ENCODE measurements at regions not wholly inside any gene's neighbourhood (a gene's known extent, or its start where the extent isn't known, plus 50 kb on each side); places are given as distances from the start of the nearest gene placed in this dataset.

DNA sequence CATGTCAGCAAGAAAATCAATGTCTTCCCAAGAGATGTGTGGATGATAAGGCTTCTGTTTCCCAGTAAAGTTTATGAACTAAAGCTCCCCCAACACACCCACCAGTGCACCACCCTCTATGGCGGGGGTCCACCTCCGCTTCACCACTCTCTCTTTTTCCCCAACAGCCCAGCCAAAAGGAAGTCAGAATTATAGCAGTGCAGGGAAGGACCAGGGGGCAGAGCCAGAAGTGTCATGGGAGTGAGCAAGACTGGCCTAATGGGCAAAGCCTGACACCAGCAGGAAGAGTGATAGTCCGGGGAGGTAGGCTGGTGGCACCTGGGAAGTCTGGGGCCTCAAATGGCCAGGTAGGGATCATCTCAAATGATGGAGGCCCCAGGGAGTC lies 167.7 kb downstream of the ZFP36L2 start:
- WGBS = 88% methylated on average over 3 of the region's 3 CpGs
- H3K27ac ChIP-seq (ENCODE audit: low read depth in 1 of 2, low read length in 1 of 2) = peak overlapping the region in 1 of 2 donors; percentile 67

DNA sequence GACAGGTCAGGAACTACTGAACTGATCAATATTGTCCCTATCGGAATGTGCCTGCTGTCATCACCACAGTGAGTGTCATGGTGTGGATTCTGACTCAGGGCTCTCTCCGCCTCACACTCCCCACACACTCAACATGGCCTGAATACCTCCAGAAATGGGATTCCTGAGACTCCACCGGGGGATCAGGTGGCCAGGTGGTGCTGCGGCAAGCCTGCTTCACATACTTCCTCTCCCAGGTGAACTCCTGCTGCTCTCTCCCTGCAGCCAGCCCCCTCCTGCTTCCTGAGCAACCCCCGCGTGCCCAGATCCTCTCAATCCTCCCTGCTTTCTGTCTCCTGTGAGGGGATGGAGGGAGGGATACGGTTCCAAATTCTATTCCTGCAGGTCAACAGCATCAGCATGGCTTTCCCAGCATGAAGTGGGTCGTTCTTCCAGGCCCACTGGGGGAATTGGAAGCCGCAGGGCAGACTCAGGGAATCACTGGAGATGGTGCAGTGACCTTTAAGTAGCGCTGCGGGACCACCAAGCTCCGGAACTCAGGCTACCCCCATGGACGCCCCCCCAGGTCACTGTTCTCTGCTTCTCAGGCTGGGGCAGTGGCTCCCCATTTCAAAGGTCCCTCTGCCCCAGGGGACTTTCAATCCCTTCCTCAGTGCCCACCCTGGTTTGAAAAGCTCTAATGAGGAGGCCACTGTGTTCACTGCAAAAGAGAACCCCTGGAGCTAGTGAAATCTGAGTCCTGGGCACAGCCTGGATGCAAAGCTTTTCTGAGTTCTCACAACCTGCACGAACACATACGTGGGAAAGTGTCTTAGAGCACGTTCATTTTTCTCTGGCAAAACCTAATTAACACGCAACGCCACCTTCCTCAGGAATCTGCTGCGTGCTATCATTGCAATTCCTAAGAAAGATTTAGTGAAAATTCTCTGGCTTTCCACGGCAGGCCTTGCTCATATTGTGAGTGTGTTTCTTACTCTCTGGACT lies 168.4 kb downstream of the ZFP36L2 start:
- peak overlapping the region in 1 of 2 donors; percentile 4 for H3K27ac ChIP-seq (ENCODE audit: low read depth in 1 of 2, low read length in 1 of 2)
- WGBS = 80% methylated on average over 20 of the region's 20 CpGs
- DNase-seq (ENCODE audit: low read depth in 6 of 9, low spot score in 9 of 9) = no peak

More for the DNA sequence above, 167.7 kb downstream of the ZFP36L2 start:
- H3K4me3 ChIP-seq (ENCODE audit: low read length in 2 of 2) = no peak overlapping the region
- peaks cover 0 to 8% of the 10 kb centered on the region in 2 donors for H3K9me3 ChIP-seq (ENCODE audit: control insufficient read depth in 2 of 2, insufficient read depth in 1 of 2, low read length in 1 of 2)
- no peaks in the 10 kb centered on the region for H3K36me3 ChIP-seq (ENCODE audit: control insufficient read depth in 2 of 2, insufficient read depth in 2 of 2, low read length in 1 of 2)
- H3K27me3 ChIP-seq (ENCODE audit: control insufficient read depth in 2 of 2, insufficient read depth in 1 of 2, low read length in 1 of 2) = no peaks in the 10 kb centered on the region
- no peak for DNase-seq (ENCODE audit: low read depth in 6 of 9, low spot score in 9 of 9)
- peaks cover 37 to 71% of the 10 kb centered on the region in 2 donors for H3K4me1 ChIP-seq (ENCODE audit: control insufficient read depth in 2 of 2, insufficient read depth in 2 of 2, low read length in 2 of 2)

DNA sequence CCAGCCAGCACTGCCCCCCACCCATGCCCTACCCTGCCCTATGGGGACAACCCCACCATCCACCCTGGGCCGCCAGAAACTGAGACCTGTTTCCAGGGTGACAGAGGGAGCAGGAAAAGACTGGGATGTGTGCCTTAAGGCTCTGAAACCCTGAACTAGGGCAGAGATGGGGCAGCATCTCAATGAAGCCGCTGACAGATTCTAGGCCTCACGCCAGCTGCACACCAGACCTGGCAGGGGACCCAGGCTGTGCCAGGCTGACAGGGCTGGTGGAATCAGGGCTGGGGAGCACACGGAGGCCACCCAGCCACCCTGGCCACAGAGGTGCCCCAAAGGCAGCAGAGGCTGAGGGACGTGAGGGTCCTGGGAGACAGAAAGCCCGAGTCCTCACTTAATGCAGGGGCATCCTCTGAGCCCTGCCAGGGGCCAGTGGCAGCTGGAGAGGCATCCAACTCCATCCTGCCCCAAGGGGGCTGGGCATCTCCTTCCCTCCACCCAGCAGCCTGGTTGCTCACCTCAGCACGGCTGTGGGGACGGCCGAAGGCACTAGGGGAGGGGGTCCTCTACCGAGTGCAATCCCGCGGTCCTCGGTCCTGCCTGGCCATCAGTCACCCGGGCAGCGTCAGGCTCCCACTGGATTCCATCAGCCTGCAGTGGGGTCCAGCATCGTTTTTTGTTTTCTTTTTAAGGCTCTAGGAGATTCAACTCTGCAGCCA lies 169.2 kb downstream of the ZFP36L2 start:
- no peak for DNase-seq (ENCODE audit: low read depth in 6 of 9, low spot score in 9 of 9)
- 76% methylated on average over 16 of the region's 16 CpGs for WGBS
- no peak overlapping the region for H3K4me3 ChIP-seq (ENCODE audit: low read length in 2 of 2)
- peaks cover 42 to 75% of the 10 kb centered on the region in 2 donors for H3K4me1 ChIP-seq (ENCODE audit: control insufficient read depth in 2 of 2, insufficient read depth in 2 of 2, low read length in 2 of 2)
- H3K9me3 ChIP-seq (ENCODE audit: control insufficient read depth in 2 of 2, insufficient read depth in 1 of 2, low read length in 1 of 2) = peaks cover 0 to 8% of the 10 kb centered on the region in 2 donors
- no peaks in the 10 kb centered on the region for H3K36me3 ChIP-seq (ENCODE audit: control insufficient read depth in 2 of 2, insufficient read depth in 2 of 2, low read length in 1 of 2)
- H3K27me3 ChIP-seq (ENCODE audit: control insufficient read depth in 2 of 2, insufficient read depth in 1 of 2, low read length in 1 of 2) = no peaks in the 10 kb centered on the region
- H3K27ac ChIP-seq (ENCODE audit: low read depth in 1 of 2, low read length in 1 of 2) = no peak overlapping the region

More for the DNA sequence above, 168.4 kb downstream of the ZFP36L2 start:
- Histone ChIP-seq H3K4me1 (ENCODE audit: control insufficient read depth in 2 of 2, insufficient read depth in 2 of 2, low read length in 2 of 2) (peaks cover 37 to 72% of the 10 kb centered on the region in 2 donors), H3K27me3 (ENCODE audit: control insufficient read depth in 2 of 2, insufficient read depth in 1 of 2, low read length in 1 of 2) (no peaks in the 10 kb centered on the region), H3K9me3 (ENCODE audit: control insufficient read depth in 2 of 2, insufficient read depth in 1 of 2, low read length in 1 of 2) (peaks cover 0 to 8% of the 10 kb centered on the region in 2 donors), H3K36me3 (ENCODE audit: control insufficient read depth in 2 of 2, insufficient read depth in 2 of 2, low read length in 1 of 2) (no peaks in the 10 kb centered on the region), H3K4me3 (ENCODE audit: low read length in 2 of 2) (no peak overlapping the region)

DNA sequence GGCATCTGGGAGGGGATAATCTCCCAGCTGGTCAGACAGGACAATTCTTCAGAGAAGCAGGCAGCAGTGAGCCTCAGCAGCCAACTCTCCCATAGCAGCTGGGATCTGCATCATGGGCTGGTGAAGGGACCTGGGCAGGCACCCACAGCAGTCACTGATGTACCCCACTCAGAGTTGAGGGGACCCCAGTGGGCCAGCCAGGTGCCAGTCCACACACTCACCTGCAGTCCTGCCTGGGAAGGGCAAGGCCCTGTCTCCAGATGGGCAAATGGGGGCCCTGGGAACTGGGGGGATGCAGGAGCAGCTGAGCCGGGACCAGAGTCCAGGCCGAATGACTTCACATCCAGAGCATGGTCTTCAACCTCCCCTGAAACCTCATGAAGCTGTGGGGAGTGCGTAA lies 170.4 kb downstream of the ZFP36L2 start:
- WGBS = 66% methylated on average over 3 of the region's 3 CpGs
- peaks cover 54 to 87% of the 10 kb centered on the region in 2 donors for H3K4me1 ChIP-seq (ENCODE audit: control insufficient read depth in 2 of 2, insufficient read depth in 2 of 2, low read length in 2 of 2)
- H3K36me3 ChIP-seq (ENCODE audit: control insufficient read depth in 2 of 2, insufficient read depth in 2 of 2, low read length in 1 of 2) = no peaks in the 10 kb centered on the region
- no peak overlapping the region for H3K27ac ChIP-seq (ENCODE audit: low read depth in 1 of 2, low read length in 1 of 2)
- no peak for DNase-seq (ENCODE audit: low read depth in 6 of 9, low spot score in 9 of 9)
- peaks cover 0 to 3% of the 10 kb centered on the region in 2 donors for H3K9me3 ChIP-seq (ENCODE audit: control insufficient read depth in 2 of 2, insufficient read depth in 1 of 2, low read length in 1 of 2)
- H3K4me3 ChIP-seq (ENCODE audit: low read length in 2 of 2) = no peak overlapping the region
- no peaks in the 10 kb centered on the region for H3K27me3 ChIP-seq (ENCODE audit: control insufficient read depth in 2 of 2, insufficient read depth in 1 of 2, low read length in 1 of 2)

DNA sequence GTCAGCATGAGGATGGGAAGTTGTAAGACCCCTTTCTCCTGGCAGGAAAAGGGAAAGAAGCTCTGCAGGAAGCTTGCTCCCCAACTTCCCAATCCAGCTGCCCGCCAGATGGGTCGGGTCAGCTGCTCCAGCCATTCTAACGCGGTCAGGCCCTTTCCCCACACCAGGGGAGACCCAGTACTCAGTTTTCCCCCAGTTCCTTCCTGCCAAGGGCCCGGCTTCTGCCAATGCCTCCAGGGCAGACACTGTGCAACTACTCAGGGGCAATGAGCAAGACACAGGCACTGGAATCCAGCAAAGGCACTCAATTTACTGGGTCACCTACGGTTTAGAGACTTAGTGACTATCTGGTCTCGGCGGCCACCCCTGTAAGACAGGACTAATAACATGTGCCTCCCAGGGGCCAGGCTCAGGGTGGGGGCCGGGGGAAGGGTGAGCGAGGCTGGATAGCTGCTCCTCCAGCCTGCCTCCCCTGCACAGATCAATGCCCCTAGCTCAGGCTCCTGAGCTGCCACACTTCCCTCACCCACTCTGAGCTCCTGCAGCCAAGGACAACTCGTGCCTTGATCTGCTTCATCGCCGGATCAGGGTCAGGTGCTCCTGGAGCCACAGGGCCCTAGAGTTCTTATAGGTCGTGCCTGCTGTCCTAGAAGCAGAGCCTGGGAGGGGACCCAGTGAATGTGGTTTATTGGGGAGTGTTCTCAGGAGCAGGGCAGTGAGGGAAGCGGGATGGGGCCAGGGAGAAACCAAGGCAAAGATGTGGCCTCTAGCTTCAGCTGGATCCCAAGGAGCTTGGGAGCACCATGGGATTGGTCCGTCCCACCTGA lies 171.1 kb downstream of the ZFP36L2 start:
- Histone ChIP-seq H3K4me3 (ENCODE audit: low read length in 2 of 2) (no peak overlapping the region), H3K36me3 (ENCODE audit: control insufficient read depth in 2 of 2, insufficient read depth in 2 of 2, low read length in 1 of 2) (no peaks in the 10 kb centered on the region), H3K9me3 (ENCODE audit: control insufficient read depth in 2 of 2, insufficient read depth in 1 of 2, low read length in 1 of 2) (no peaks in the 10 kb centered on the region), H3K27ac (ENCODE audit: low read depth in 1 of 2, low read length in 1 of 2) (no peak overlapping the region), H3K4me1 (ENCODE audit: control insufficient read depth in 2 of 2, insufficient read depth in 2 of 2, low read length in 2 of 2) (peaks cover 59 to 89% of the 10 kb centered on the region in 2 donors), H3K27me3 (ENCODE audit: control insufficient read depth in 2 of 2, insufficient read depth in 1 of 2, low read length in 1 of 2) (no peaks in the 10 kb centered on the region)
- 90% methylated on average over 16 of the region's 16 CpGs for WGBS
- no peak for DNase-seq (ENCODE audit: low read depth in 6 of 9, low spot score in 9 of 9)

DNA sequence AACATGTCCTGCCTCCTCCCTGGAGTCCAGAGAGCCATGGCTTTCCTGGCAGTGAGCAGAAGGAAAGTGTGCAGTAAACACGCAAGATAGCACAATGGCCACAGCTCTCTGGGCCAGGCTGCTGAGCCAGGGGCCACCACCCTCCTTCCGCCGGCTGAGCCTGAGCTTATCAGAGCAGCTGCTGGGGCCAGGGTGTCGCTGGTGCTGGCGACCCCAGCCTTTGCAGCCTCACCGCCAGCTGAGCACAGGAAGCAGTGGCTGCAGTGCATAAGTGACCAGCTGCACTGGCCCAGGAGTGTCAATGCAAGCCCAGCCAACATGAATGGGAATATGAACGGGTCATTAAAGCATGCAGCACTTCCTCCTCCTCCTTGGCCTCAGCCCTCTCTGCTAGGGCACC lies 172.0 kb downstream of the ZFP36L2 start:
- no peaks in the 10 kb centered on the region for H3K36me3 ChIP-seq (ENCODE audit: control insufficient read depth in 2 of 2, insufficient read depth in 2 of 2, low read length in 1 of 2)
- H3K4me1 ChIP-seq (ENCODE audit: control insufficient read depth in 2 of 2, insufficient read depth in 2 of 2, low read length in 2 of 2) = peaks cover 62 to 89% of the 10 kb centered on the region in 2 donors
- 72% methylated on average over 7 of the region's 7 CpGs for WGBS
- no peak overlapping the region for H3K4me3 ChIP-seq (ENCODE audit: low read length in 2 of 2)
- no peaks in the 10 kb centered on the region for H3K9me3 ChIP-seq (ENCODE audit: control insufficient read depth in 2 of 2, insufficient read depth in 1 of 2, low read length in 1 of 2)
- no peak for DNase-seq (ENCODE audit: low read depth in 6 of 9, low spot score in 9 of 9)
- no peak overlapping the region for H3K27ac ChIP-seq (ENCODE audit: low read depth in 1 of 2, low read length in 1 of 2)
- no peaks in the 10 kb centered on the region for H3K27me3 ChIP-seq (ENCODE audit: control insufficient read depth in 2 of 2, insufficient read depth in 1 of 2, low read length in 1 of 2)

DNA sequence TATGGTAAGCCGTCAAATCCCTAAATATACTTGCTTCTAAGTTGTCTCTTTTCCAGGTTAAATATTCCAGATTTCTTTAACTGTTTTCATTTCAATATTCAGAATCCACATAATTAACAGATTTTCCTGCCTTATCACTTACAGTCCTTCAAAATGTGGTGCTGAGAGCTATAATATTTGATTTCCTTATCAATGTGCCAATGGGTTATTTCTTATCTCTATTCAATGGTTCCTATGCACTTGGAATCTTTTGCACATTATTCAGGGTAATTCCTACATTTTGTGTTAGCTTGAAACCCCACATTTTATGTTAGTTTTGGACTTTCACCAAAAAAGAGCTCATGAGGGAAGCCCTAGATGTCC lies 173.5 kb downstream of the ZFP36L2 start:
- no peak for DNase-seq (ENCODE audit: low read depth in 6 of 9, low spot score in 9 of 9)
- 100% methylated on average over 1 of the region's 1 CpG for WGBS
- Histone ChIP-seq H3K4me3 (ENCODE audit: low read length in 2 of 2) (no peak overlapping the region), H3K9me3 (ENCODE audit: control insufficient read depth in 2 of 2, insufficient read depth in 1 of 2, low read length in 1 of 2) (no peaks in the 10 kb centered on the region), H3K27me3 (ENCODE audit: control insufficient read depth in 2 of 2, insufficient read depth in 1 of 2, low read length in 1 of 2) (no peaks in the 10 kb centered on the region), H3K4me1 (ENCODE audit: control insufficient read depth in 2 of 2, insufficient read depth in 2 of 2, low read length in 2 of 2) (peaks cover 53 to 83% of the 10 kb centered on the region in 2 donors), H3K27ac (ENCODE audit: low read depth in 1 of 2, low read length in 1 of 2) (no peak overlapping the region), H3K36me3 (ENCODE audit: control insufficient read depth in 2 of 2, insufficient read depth in 2 of 2, low read length in 1 of 2) (no peaks in the 10 kb centered on the region)

DNA sequence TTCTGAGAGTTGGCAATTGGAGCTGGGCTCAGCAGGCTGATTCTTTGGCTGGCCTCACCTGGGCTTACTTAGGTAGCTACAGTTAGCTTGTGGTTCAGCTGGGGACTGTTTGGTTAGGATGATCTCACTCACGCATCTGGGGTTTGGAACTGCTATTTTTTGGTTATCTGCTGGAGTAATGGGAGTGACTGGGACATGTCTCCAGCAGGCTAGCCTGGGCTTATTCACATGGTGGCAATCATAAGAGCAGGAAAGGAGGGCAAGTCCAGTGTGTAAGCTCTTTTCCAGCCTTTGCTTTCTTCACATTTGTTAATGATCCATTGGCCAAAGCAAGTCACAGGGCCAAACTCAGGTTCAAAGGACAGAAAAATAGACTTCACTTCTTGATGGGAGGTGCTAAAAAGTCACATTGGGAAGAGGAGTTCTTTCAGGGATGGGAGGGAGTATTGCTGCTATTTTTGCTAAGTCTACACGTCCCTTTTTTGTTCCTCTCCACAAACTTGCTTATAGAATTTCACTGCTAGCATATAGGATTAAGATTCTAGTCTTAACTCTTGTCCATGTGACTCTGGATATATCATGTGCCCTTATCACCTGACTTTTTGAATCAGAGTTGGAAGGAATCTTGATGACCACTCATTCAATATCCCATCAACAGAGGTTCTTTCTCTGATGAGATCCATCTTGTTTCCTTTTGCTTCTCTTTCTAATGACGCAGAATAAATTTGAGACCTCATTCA lies 174.0 kb downstream of the ZFP36L2 start:
- Histone ChIP-seq H3K4me3 (ENCODE audit: low read length in 2 of 2) (no peak overlapping the region), H3K9me3 (ENCODE audit: control insufficient read depth in 2 of 2, insufficient read depth in 1 of 2, low read length in 1 of 2) (no peaks in the 10 kb centered on the region), H3K27me3 (ENCODE audit: control insufficient read depth in 2 of 2, insufficient read depth in 1 of 2, low read length in 1 of 2) (no peaks in the 10 kb centered on the region), H3K36me3 (ENCODE audit: control insufficient read depth in 2 of 2, insufficient read depth in 2 of 2, low read length in 1 of 2) (no peaks in the 10 kb centered on the region), H3K27ac (ENCODE audit: low read depth in 1 of 2, low read length in 1 of 2) (peak overlapping the region in 1 of 2 donors; percentile 86), H3K4me1 (ENCODE audit: control insufficient read depth in 2 of 2, insufficient read depth in 2 of 2, low read length in 2 of 2) (peaks cover 47 to 79% of the 10 kb centered on the region in 2 donors)
- DNase-seq (ENCODE audit: low read depth in 6 of 9, low spot score in 9 of 9) = peak in 3 of 9 donors; percentile 36 to 71 (median 40)
- WGBS = 56% methylated on average over 3 of the region's 3 CpGs

Measured in thymus (tissue), 11 donors.